Breast epithelium (tissue), 4 donors: ENCODE measurements at regions not wholly inside any gene's neighbourhood (a gene's known extent, or its start where the extent isn't known, plus 50 kb on each side); places are given as distances from the start of the nearest gene placed in this dataset.

Experiments used
- DNase-seq, 2 donors: peaks; one replicate each; pipeline ENCODE4 v3.0.0-alpha.2; 2019; ENCODE audit warnings: low spot score in 2 of 2
- H3K27ac ChIP-seq, 2 donors: fragments of 200-600 bp; sonication (generic) in 1 of 2; one replicate each; pipeline ENCODE4 v1.5.1; 2016 to 2019; ENCODE audit warnings: mild to moderate bottlenecking in 1 of 2
- H3K27me3 ChIP-seq, 2 donors: fragments of 200-600 bp; sonication (generic) in 1 of 2; one replicate each; pipeline versions ENCODE4 v1.5.1 to v1.6.0; 2017 to 2019; ENCODE audit warnings: control low read depth in 1 of 2, mild to moderate bottlenecking in 1 of 2
- H3K36me3 ChIP-seq: fragments of 200-600 bp; one replicate; pipeline ENCODE4 v1.5.1; 2019
- H3K4me1 ChIP-seq, 2 donors: fragments of 200-600 bp; sonication (generic); one replicate each; pipeline ENCODE4 v1.5.1; 2016 to 2019; ENCODE audit warnings: control low read depth in 1 of 2
- H3K4me3 ChIP-seq, 3 donors: fragments of 200-600 bp; sonication (generic); 1 replicate in 2 of 3; 2 replicates in 1 of 3; pipeline ENCODE4 v1.5.1; 2016 to 2019; ENCODE audit warnings: mild to moderate bottlenecking in 3 of 3, moderate library complexity in 2 of 3
- H3K9me3 ChIP-seq, 2 donors: fragments of 200-600 bp; sonication (generic) in 1 of 2; one replicate each; pipeline ENCODE4 v1.5.1; 2016 to 2019; ENCODE audit warnings: control low read depth in 1 of 2
- CTCF ChIP-seq, 3 donors: fragments of 450-650 bp; IDR thresholded peaks; one replicate each; pipeline ENCODE4 v1.5.1; 2016 to 2017; ENCODE audit warnings: antibody characterized with exemption in 3 of 3, mild to moderate bottlenecking in 3 of 3, moderate library complexity in 3 of 3
- POLR2A ChIP-seq: fragments of 450-650 bp; IDR thresholded peaks from one replicate; pipeline ENCODE4 v1.6.1; 2016; ENCODE audit warnings: antibody characterized with exemption, mild to moderate bottlenecking, moderate library complexity
- POLR2AphosphoS5 ChIP-seq, 3 donors: sonication (generic); formaldehyde crosslinking; IDR thresholded peaks; one replicate each; pipeline ENCODE4 v1.6.1; 2017; ENCODE audit warnings: antibody characterized with exemption in 3 of 3
- intact Hi-C: fragments of 100-400 bp; cut with DNase I; formaldehyde crosslinking; loops from one replicate; pipeline ENCODE4 v1.15.1; 2023; ENCODE audit warnings: low total_unique reads

- H3K36me3 ChIP-seq, result no peaks in the 10 kb centered on the region
- H3K4me1 ChIP-seq, result no peaks in the 10 kb centered on the region
- intact Hi-C loops, result no loop called here
- peak overlapping the region; percentile 30 to 71 (median 41) for H3K4me3 ChIP-seq
- no peaks in the 10 kb centered on the region for H3K27me3 ChIP-seq
- TF ChIP-seq POLR2A (no peak), CTCF (IDR thresholded peaks at IDR 0.05) (peak in 2 of 3 donors; percentile 45 to 58)
- peak in 1 of 2 donors; percentile 21 for DNase-seq
- H3K9me3 ChIP-seq, result no peaks in the 10 kb centered on the region
- no peak overlapping the region for H3K27ac ChIP-seq
Observed at GRCh38 chr2:121974897-121975661, 219.6 kb downstream of the TSN start.

- Histone ChIP-seq H3K4me1 (no peaks in the 10 kb centered on the region), H3K36me3 (no peaks in the 10 kb centered on the region), H3K27me3 (no peaks in the 10 kb centered on the region), H3K4me3 (no peak overlapping the region), H3K9me3 (no peaks in the 10 kb centered on the region), H3K27ac (no peak overlapping the region)
- intact Hi-C loops, result no loop called here
- TF ChIP-seq POLR2AphosphoS5 (IDR thresholded peaks at IDR 0.05) (no peak), POLR2A (no peak), CTCF (IDR thresholded peaks at IDR 0.05) (no peak)
- no peak for DNase-seq
Observed at GRCh38 chr2:121976926-121977325, 221.5 kb downstream of the TSN start.

GRCh38 chr2:121977326-121977725 lies 221.9 kb downstream of the TSN start:
- Histone ChIP-seq H3K4me3 (no peak overlapping the region), H3K9me3 (no peaks in the 10 kb centered on the region), H3K4me1 (no peaks in the 10 kb centered on the region), H3K27ac (no peak overlapping the region), H3K27me3 (no peaks in the 10 kb centered on the region), H3K36me3 (no peaks in the 10 kb centered on the region)
- intact Hi-C loops, result no loop called here
- DNase-seq, result no peak
- TF ChIP-seq POLR2A (no peak), POLR2AphosphoS5 (IDR thresholded peaks at IDR 0.05) (no peak), CTCF (IDR thresholded peaks at IDR 0.05) (no peak)

GRCh38 chr2:121992700-121993099 lies 237.2 kb downstream of the TSN start:
- Histone ChIP-seq H3K27me3 (no peaks in the 10 kb centered on the region), H3K27ac (no peak overlapping the region), H3K4me1 (no peaks in the 10 kb centered on the region), H3K9me3 (peaks cover 4 to 18% of the 10 kb centered on the region in 2 donors), H3K4me3 (no peak overlapping the region), H3K36me3 (no peaks in the 10 kb centered on the region)
- no peak for DNase-seq
- intact Hi-C loops, result no loop called here
- TF ChIP-seq POLR2AphosphoS5 (IDR thresholded peaks at IDR 0.05) (no peak), POLR2A (no peak)

- intact Hi-C loops, result no loop called here
- H3K9me3 ChIP-seq, result peaks cover 3 to 10% of the 10 kb centered on the region in 2 donors
Observed at GRCh38 chr2:121993682-121994081, 238.2 kb downstream of the TSN start.

More at GRCh38 chr2:121993682-121994081, 238.2 kb downstream of the TSN start:
- H3K4me3 ChIP-seq, result no peak overlapping the region
- H3K36me3 ChIP-seq, result no peaks in the 10 kb centered on the region
- no peak for DNase-seq
- no peak overlapping the region for H3K27ac ChIP-seq
- no peaks in the 10 kb centered on the region for H3K4me1 ChIP-seq
- H3K27me3 ChIP-seq, result no peaks in the 10 kb centered on the region
- TF ChIP-seq POLR2AphosphoS5 (IDR thresholded peaks at IDR 0.05) (no peak), POLR2A (no peak), CTCF (IDR thresholded peaks at IDR 0.05) (no peak)
